Adrenal gland (tissue), 5 donors: ENCODE measurements at regions not wholly inside any gene's neighbourhood (a gene's known extent, or its start where the extent isn't known, plus 50 kb on each side); places are given as distances from the start of the nearest gene placed in this dataset.

Source experiments
- CTCF ChIP-seq, 6 experiments: fragments of 450-650 bp in 4 of 6; fragments of 200-600 bp in 2 of 6; sonication (generic) in 1 of 6; IDR thresholded peaks; 1 replicate in 5 of 6; 2 replicates in 1 of 6; pipeline versions ENCODE4 v1.5.1 to v1.8.0; 2016 to 2021; ENCODE audit warnings: antibody characterized with exemption in 6 of 6, mild to moderate bottlenecking in 2 of 6, moderate library complexity in 1 of 6
- POLR2A ChIP-seq, 2 donors: fragments of 450-650 bp; IDR thresholded peaks; one replicate each; pipeline ENCODE4 v1.6.1; 2017; ENCODE audit warnings: antibody characterized with exemption in 2 of 2, mild to moderate bottlenecking in 2 of 2, moderate library complexity in 1 of 2
- donor health status: DM: no; HTN: no; CAD: no.

DNA sequence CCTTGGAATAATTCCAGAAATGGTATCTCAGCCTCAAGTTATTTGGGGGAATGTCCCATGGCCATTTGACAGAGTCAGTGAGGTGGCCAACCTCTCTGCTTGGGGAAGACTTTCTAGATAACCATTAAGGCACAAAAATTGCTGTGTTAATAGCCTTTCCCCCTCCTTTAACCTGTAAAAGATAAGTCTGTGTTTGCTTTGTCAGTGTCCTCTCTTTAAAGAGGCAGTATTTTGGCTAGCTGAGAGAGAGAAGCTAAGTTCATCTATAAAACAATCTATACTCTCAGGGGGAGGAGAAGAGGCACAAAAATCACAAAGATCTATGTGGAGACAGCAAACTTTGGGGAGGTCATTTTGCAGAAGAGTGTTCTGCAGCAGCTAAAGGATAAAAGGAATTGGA, 72.1 kb downstream of the PLCE1 start:
- TF ChIP-seq CTCF (IDR thresholded peaks at IDR 0.05) (no peak), POLR2A (IDR thresholded peaks at IDR 0.05) (no peak)
